ENCODE measurements at regions not wholly inside any gene's neighbourhood (a gene's known extent, or its start where the extent isn't known, plus 50 kb on each side); places are given as distances from the start of the nearest gene placed in this dataset.
A peak's percentile ranks its signal among the peaks of the same experiment; 100 is the strongest.

- peaks cover 7% of the 10 kb centered on the region for H3K4me1 Mint-ChIP-seq
- no peaks in the 10 kb centered on the region for H3F3A ChIP-seq (ENCODE audit: low read depth)
- peaks cover 8% of the 10 kb centered on the region for H3K4me1 ChIP-seq
- no peaks in the 10 kb centered on the region for H3K36me3 ChIP-seq
- no peaks in the 10 kb centered on the region for H3K9me3 ChIP-seq (ENCODE audit: low read depth)
- H3K9ac ChIP-seq: no peak overlapping the region
- peaks cover 2% of the 10 kb centered on the region for H3K9me3 Mint-ChIP-seq
- peak; percentile 5 for DNase-seq (ENCODE audit: low spot score)
- no peak for TF ChIP-seq EZH2phosphoT487 (IDR thresholded peaks at IDR 0.05)
- TF ChIP-seq CTCF (IDR thresholded peaks at IDR 0.05): no peak
- TF ChIP-seq EZH2 (IDR thresholded peaks at IDR 0.05): no peak
- no peaks in the 10 kb centered on the region for H3K27me3 ChIP-seq
- no peak overlapping the region for H3K27ac ChIP-seq
- H3K4me2 ChIP-seq: no peak overlapping the region
- H3K4me3 Mint-ChIP-seq: no peak overlapping the region
- no peak overlapping the region for H2AFZ ChIP-seq (replicated peaks)
- no peak overlapping the region for H3K27ac Mint-ChIP-seq
- H3K79me2 ChIP-seq (ENCODE audit: low read depth): no peaks in the 10 kb centered on the region
- H3K27me3 Mint-ChIP-seq (ENCODE audit: insufficient read depth, low read depth): no peaks in the 10 kb centered on the region
- H4K20me1 ChIP-seq (ENCODE audit: low read depth): no peaks in the 10 kb centered on the region
- no peaks in the 10 kb centered on the region for H3K36me3 Mint-ChIP-seq
- H3K4me3 ChIP-seq: no peak overlapping the region
Observed at GRCh38 chr12:38995249-38995648, 89.9 kb upstream of the CPNE8 start.

GRCh38 chr12:38985961-38986360, 80.6 kb upstream of the CPNE8 start:
- Mint-ChIP-seq H3K36me3 (no peaks in the 10 kb centered on the region), H3K27me3 (ENCODE audit: insufficient read depth, low read depth) (no peaks in the 10 kb centered on the region), H3K4me1 (peaks cover 3% of the 10 kb centered on the region), H3K4me3 (no peak overlapping the region), H3K27ac (no peak overlapping the region), H3K9me3 (peaks cover 18% of the 10 kb centered on the region)
- Histone ChIP-seq H3K4me1 (no peaks in the 10 kb centered on the region), H2AFZ (replicated peaks) (no peak overlapping the region), H3F3A (ENCODE audit: low read depth) (no peaks in the 10 kb centered on the region), H3K27ac (no peak overlapping the region), H3K79me2 (ENCODE audit: low read depth) (no peaks in the 10 kb centered on the region), H3K9ac (no peak overlapping the region), H3K9me3 (ENCODE audit: low read depth) (peaks cover 5% of the 10 kb centered on the region), H3K27me3 (no peaks in the 10 kb centered on the region), H4K20me1 (ENCODE audit: low read depth) (no peaks in the 10 kb centered on the region), H3K4me3 (no peak overlapping the region), H3K36me3 (peaks cover 4% of the 10 kb centered on the region), H3K4me2 (no peak overlapping the region)
- TF ChIP-seq EZH2phosphoT487 (IDR thresholded peaks at IDR 0.05) (no peak), EZH2 (IDR thresholded peaks at IDR 0.05) (no peak), CTCF (IDR thresholded peaks at IDR 0.05) (no peak)
- no peak for DNase-seq (ENCODE audit: low spot score)

GRCh38 chr12:38984388-38984787, 79.0 kb upstream of the CPNE8 start:
- H3K4me1 ChIP-seq: no peaks in the 10 kb centered on the region
- no peak overlapping the region for H3K4me2 ChIP-seq
- H3K27me3 ChIP-seq: no peaks in the 10 kb centered on the region
- no peak overlapping the region for H3K27ac ChIP-seq
- H3K36me3 ChIP-seq: peaks cover 4% of the 10 kb centered on the region
- TF ChIP-seq CTCF (IDR thresholded peaks at IDR 0.05) (no peak), EZH2 (IDR thresholded peaks at IDR 0.05) (no peak), EZH2phosphoT487 (IDR thresholded peaks at IDR 0.05) (no peak)
- H2AFZ ChIP-seq (replicated peaks): no peak overlapping the region
- no peak overlapping the region for H3K27ac Mint-ChIP-seq
- H3K9ac ChIP-seq: no peak overlapping the region
- H3F3A ChIP-seq (ENCODE audit: low read depth): no peaks in the 10 kb centered on the region
- no peaks in the 10 kb centered on the region for H4K20me1 ChIP-seq (ENCODE audit: low read depth)
- no peaks in the 10 kb centered on the region for H3K27me3 Mint-ChIP-seq (ENCODE audit: insufficient read depth, low read depth)
- no peaks in the 10 kb centered on the region for H3K36me3 Mint-ChIP-seq
- H3K9me3 ChIP-seq (ENCODE audit: low read depth): peaks cover 5% of the 10 kb centered on the region
- no peak for DNase-seq (ENCODE audit: low spot score)
- H3K4me3 ChIP-seq: no peak overlapping the region
- peaks cover 18% of the 10 kb centered on the region for H3K9me3 Mint-ChIP-seq
- peaks cover 3% of the 10 kb centered on the region for H3K4me1 Mint-ChIP-seq
- no peaks in the 10 kb centered on the region for H3K79me2 ChIP-seq (ENCODE audit: low read depth)
- no peak overlapping the region for H3K4me3 Mint-ChIP-seq
